GM10266 (cell line): ENCODE measurements at regions not wholly inside any gene's neighbourhood (a gene's known extent, or its start where the extent isn't known, plus 50 kb on each side); places are given as distances from the start of the nearest gene placed in this dataset.

Source experiments
- DNase-seq: peaks from one replicate; pipeline ENCODE4 v3.0.0; 2012; ENCODE audit errors: extremely low spot score
- TF ChIP-seq, protein P1 (sequence below): IDR thresholded peaks from 2 replicates; pipeline ENCODE4 v1.5.1; 2012; ENCODE audit warnings: mild to moderate bottlenecking, low read depth; ENCODE audit not compliant: control insufficient read depth, insufficient read depth; ENCODE audit errors: missing control alignments

- no peak for DNase-seq
- TF ChIP-seq, protein P1, sequence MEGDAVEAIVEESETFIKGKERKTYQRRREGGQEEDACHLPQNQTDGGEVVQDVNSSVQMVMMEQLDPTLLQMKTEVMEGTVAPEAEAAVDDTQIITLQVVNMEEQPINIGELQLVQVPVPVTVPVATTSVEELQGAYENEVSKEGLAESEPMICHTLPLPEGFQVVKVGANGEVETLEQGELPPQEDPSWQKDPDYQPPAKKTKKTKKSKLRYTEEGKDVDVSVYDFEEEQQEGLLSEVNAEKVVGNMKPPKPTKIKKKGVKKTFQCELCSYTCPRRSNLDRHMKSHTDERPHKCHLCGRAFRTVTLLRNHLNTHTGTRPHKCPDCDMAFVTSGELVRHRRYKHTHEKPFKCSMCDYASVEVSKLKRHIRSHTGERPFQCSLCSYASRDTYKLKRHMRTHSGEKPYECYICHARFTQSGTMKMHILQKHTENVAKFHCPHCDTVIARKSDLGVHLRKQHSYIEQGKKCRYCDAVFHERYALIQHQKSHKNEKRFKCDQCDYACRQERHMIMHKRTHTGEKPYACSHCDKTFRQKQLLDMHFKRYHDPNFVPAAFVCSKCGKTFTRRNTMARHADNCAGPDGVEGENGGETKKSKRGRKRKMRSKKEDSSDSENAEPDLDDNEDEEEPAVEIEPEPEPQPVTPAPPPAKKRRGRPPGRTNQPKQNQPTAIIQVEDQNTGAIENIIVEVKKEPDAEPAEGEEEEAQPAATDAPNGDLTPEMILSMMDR, result no peak
These were observed 292.0 kb upstream of the TNRC6C start for GRCh38 chr17:77666462-77666861.

DNA sequence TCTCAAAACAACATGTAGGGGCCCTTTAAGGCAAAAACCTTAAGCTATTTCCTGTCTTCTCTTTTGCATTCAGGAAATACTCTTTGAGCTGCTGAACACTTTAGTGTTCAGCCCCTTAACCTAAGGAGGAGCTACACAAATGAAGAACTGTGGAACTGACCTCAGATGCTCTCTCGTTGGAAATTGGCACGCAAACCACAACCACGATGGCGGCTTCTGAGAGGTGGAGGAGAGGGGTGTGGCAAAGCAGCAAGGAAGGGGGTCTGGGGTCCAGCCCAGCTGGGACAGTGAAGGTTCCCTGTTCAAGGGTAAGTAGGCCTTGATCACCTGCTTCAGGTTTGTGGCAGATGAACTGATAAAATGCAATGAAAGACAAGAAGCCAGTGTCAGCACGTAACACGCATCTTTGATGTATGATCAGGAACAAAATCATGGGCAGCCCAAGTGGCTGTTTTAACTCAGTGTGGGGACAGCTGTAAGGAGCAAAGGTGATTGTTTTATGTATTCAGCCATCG lies 291.6 kb upstream of the TNRC6C start:
- TF ChIP-seq, protein P1, result no peak
- DNase-seq, result no peak

DNA sequence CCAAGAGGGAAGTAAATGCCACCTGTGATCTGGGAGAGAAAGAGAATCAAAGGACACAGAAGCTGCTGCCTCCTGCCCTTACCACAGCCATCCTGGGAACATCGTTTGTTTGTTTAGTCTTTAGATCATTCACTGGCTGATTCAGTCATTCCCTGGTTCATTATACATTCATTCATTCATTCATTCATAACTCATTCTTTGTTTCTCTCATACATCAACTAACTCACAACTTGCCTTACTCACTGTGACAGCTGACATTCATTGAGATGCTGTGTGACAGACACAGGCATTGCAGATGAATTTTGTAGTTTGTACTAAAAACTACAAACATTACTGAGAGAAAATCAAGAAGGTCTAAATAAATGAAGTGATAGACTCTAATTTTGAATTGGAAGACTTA lies 291.0 kb upstream of the TNRC6C start:
- DNase-seq, result no peak
- TF ChIP-seq, protein P1, result no peak

GRCh38 chr17:77668518-77668917 lies 290.0 kb upstream of the TNRC6C start:
- TF ChIP-seq, protein P1, result no peak
- DNase-seq, result no peak

DNA sequence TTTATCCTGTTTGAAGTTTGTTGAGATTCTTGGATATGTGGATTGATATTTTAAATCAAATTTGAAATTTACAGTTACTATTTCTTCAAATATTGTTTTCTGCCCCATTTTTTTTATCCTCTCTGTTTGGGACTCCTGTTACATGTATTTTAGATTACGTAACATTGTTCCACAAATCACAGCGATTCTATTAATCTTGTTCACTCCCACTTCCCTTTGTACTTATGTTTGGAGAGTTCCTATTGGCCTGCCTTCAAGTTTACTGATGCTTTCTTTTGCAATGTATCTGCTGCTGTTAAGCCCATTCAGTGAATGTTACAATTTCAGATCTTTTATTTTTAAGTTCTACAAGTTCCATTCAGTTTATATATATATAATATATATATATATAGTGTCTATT lies 288.3 kb upstream of the TNRC6C start:
- DNase-seq, result no peak
- TF ChIP-seq, protein P1, result no peak

DNA sequence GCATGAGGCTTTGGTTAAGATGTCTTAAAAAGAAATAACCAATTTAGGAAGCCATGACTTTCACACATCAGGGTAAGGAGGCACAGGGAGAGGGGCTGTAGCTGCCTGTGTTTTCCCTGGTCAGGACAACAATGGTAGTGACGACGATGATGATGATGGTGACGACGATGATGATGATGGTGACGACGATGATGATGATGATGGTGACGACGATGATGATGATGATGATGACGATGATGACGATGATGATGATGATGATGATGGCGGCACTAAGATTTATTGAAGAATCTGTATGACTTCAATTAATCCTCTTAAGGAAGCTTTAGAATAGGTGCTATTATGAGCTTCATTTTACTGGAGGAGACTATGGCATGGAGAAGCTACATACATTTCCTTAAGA lies 284.1 kb upstream of the TNRC6C start:
- TF ChIP-seq, protein P1, result no peak
- DNase-seq, result no peak

DNA sequence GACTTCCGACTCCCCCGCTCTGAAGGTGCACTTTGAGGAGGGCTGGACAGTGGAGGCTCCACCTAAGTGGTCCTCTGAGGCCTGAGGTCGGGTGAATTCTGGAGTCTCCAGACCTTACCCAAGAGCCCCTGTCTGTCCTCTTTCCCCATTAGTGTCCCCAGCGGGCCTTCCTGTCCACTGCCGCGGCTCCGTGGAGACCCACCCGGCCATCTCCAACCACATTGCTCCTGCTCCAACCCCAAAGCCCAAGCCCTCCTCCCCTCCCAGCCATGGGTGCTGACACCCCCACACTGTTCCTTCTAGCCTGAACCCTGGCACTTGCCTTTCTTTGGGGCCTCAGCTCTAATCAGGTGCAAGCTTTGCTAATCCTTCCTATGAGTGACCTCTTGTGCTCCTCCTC lies 283.1 kb upstream of the TNRC6C start:
- TF ChIP-seq, protein P1, result no peak
- no peak for DNase-seq
